SK-N-SH (cell line): ENCODE measurements at regions not wholly inside any gene's neighbourhood (a gene's known extent, or its start where the extent isn't known, plus 50 kb on each side); places are given as distances from the start of the nearest gene placed in this dataset.
"Not testable (repeated sequence)": the region's sequence is repeated elsewhere in the genome, so short reads cannot be mapped to it uniquely, and the experiment has no call there.

Experiments used
- CTCF ChIA-PET: fragments of 300-600, 350-600 bp; formaldehyde crosslinking; extraction: SDS; loops from one replicate; lab custom pipeline; 2021; lab: Yijun Ruan, JAX
- POLR2A ChIA-PET: fragments of 350-600 bp; sonication (Branson Sonifier 250); formaldehyde crosslinking; extraction: SDS; loops from one replicate; lab custom pipeline; 2020; ENCODE audit warnings: antibody characterized with exemption, inconsistent platforms; lab: Yijun Ruan, JAX
- DNase-seq: peaks from one replicate; pipeline ENCODE4 v3.0.0; 2012
- H2AFZ ChIP-seq: fragments of 200-600 bp; sonication (generic); 2 replicates; pipeline ENCODE4 v1.8.1; 2016; ENCODE audit warnings: antibody characterized with exemption, mild to moderate bottlenecking, low read depth
- H3F3A ChIP-seq: fragments of 200-600 bp; sonication (generic); replicated peaks from 2 replicates; pipeline ENCODE3; 2016; ENCODE audit warnings: antibody characterized with exemption, mild to moderate bottlenecking; ENCODE audit not compliant: insufficient read depth
- H3K27ac ChIP-seq, 2 experiments: fragments of 200-500 bp in 1 of 2; fragments of 200-600 bp in 1 of 2; sonication (Bioruptor generic) in 1 of 2; sonication (generic), shearing (Covaris generic) in 1 of 2; 2 replicates each; pipeline versions ENCODE4 v1.5.1 to v1.6.1; 2014 to 2016; ENCODE audit warnings: low read depth in 2 of 2, inconsistent platforms in 1 of 2, low read length in 1 of 2, mild to moderate bottlenecking in 1 of 2, mixed read lengths in 1 of 2
- H3K27me3 ChIP-seq: fragments of 200-600 bp; sonication (generic), shearing (Covaris generic); 2 replicates; pipeline ENCODE4 v1.6.1; 2016; ENCODE audit warnings: mixed run types; ENCODE audit not compliant: insufficient read depth
- H3K36me3 ChIP-seq, 2 experiments: fragments of 200-500 bp in 1 of 2; fragments of 200-600 bp in 1 of 2; sonication (Bioruptor generic) in 1 of 2; sonication (generic) in 1 of 2; replicated peaks in 1 of 2; 2 replicates each; pipeline versions ENCODE3 to v1.5.1; 2014 to 2016; ENCODE audit warnings: low read length in 1 of 2, mild to moderate bottlenecking in 1 of 2; ENCODE audit not compliant: insufficient read depth in 2 of 2, control insufficient read depth in 1 of 2
- H3K4me1 ChIP-seq, 2 experiments: fragments of 200-500 bp in 1 of 2; fragments of 200-600 bp in 1 of 2; sonication (Bioruptor generic) in 1 of 2; sonication (generic), shearing (Covaris generic) in 1 of 2; 2 replicates each; pipeline versions ENCODE4 v1.5.1 to v1.6.1; 2014 to 2016; ENCODE audit warnings: low read depth in 1 of 2, low read length in 1 of 2, mixed run types in 1 of 2; ENCODE audit not compliant: insufficient read depth in 2 of 2, control insufficient read depth in 1 of 2
- H3K4me2 ChIP-seq: fragments of 200-600 bp; sonication (generic), shearing (Covaris generic); 2 replicates; pipeline ENCODE4 v1.6.1; 2017; ENCODE audit warnings: mixed run types
- H3K4me3 ChIP-seq, 2 experiments: fragments of 200-500 bp in 1 of 2; fragments of 200-600 bp in 1 of 2; sonication (Bioruptor generic) in 1 of 2; sonication (generic), shearing (Covaris generic) in 1 of 2; 2 replicates each; pipeline versions ENCODE4 v1.5.1 to v1.8.1; 2014 to 2016; ENCODE audit warnings: low read depth in 2 of 2, inconsistent platforms in 1 of 2, low read length in 1 of 2, mild to moderate bottlenecking in 1 of 2, mixed read lengths in 1 of 2, moderate library complexity in 1 of 2
- H3K79me2 ChIP-seq: fragments of 200-600 bp; sonication (generic); 2 replicates; pipeline ENCODE4 v1.8.1; 2017; ENCODE audit warnings: mild to moderate bottlenecking; ENCODE audit not compliant: insufficient read depth
- H3K9ac ChIP-seq: fragments of 200-600 bp; sonication (generic); 2 replicates; pipeline ENCODE4 v1.6.1; 2017; ENCODE audit warnings: mixed run types
- H3K9me2 ChIP-seq: fragments of 200-600 bp; sonication (generic); 2 replicates; pipeline ENCODE4 v1.6.1; 2017; ENCODE audit warnings: mixed run types
- H3K9me3 ChIP-seq: fragments of 200-600 bp; sonication (generic); 2 replicates; pipeline ENCODE4 v1.6.1; 2017; ENCODE audit warnings: mixed run types, mild to moderate bottlenecking, moderate library complexity
- H4K20me1 ChIP-seq: fragments of 200-600 bp; sonication (generic); 2 replicates; pipeline ENCODE4 v1.6.1; 2017; ENCODE audit warnings: mild to moderate bottlenecking, mixed run types; ENCODE audit not compliant: insufficient read depth
- EP300 ChIP-seq, 2 experiments: IDR thresholded peaks; 2 replicates each; pipeline versions ENCODE4 v1.4.0 to v1.6.1; 2012; ENCODE audit warnings: borderline replicate concordance in 1 of 2, low read depth in 1 of 2, low read length in 1 of 2
- FOSL2 ChIP-seq: IDR thresholded peaks from 2 replicates; pipeline ENCODE4 v1.4.0; 2012; ENCODE audit warnings: low read depth, mild to moderate bottlenecking, moderate library complexity, borderline replicate concordance
- FOXM1 ChIP-seq: IDR thresholded peaks from 2 replicates; pipeline ENCODE4 v1.4.0; 2012; ENCODE audit warnings: low read depth, mild to moderate bottlenecking
- GATA2 ChIP-seq: sonication (generic); formaldehyde crosslinking; IDR thresholded peaks from 2 replicates; pipeline ENCODE4 v1.5.0; 2020; ENCODE audit warnings: mild to moderate bottlenecking, missing genetic modification reagents
- IRF3 ChIP-seq: fragments of 150-350 bp; IDR thresholded peaks from 2 replicates; pipeline ENCODE4 v1.6.1; 2016; ENCODE audit warnings: mild to moderate bottlenecking, low read depth, low read length
- MEF2A ChIP-seq: IDR thresholded peaks from 2 replicates; pipeline ENCODE4 v1.4.0; 2012; ENCODE audit warnings: low read depth, borderline replicate concordance
- RCOR1 ChIP-seq: fragments of 150-350 bp; IDR thresholded peaks from 2 replicates; pipeline ENCODE4 v1.6.1; 2017; ENCODE audit warnings: antibody characterized with exemption, low read length
- REST ChIP-seq: IDR thresholded peaks from 2 replicates; pipeline ENCODE4 v1.6.1; 2012; ENCODE audit warnings: mild to moderate bottlenecking, low read depth, low read length, moderate library complexity
- TAF1 ChIP-seq: IDR thresholded peaks from 2 replicates; pipeline ENCODE4 v1.6.1; 2012; ENCODE audit warnings: low read depth, mild to moderate bottlenecking, low read length, moderate library complexity, borderline replicate concordance
- TEAD4 ChIP-seq: IDR thresholded peaks from 2 replicates; pipeline ENCODE4 v1.4.0; 2012; ENCODE audit warnings: mild to moderate bottlenecking, borderline replicate concordance; ENCODE audit not compliant: insufficient read depth
- WGBS: methylation state at CpG from one replicate; pipeline ENCODE4 v1.1.6; 2017; ENCODE audit warnings: low lambda C conversion rate; 5-methylcytosine and 5-hydroxymethylcytosine counted together
- TF ChIP-seq, protein P1 (sequence below): IDR thresholded peaks from 2 replicates; pipeline ENCODE4 v1.4.0; 2012; ENCODE audit warnings: low read depth, borderline replicate concordance

DNA sequence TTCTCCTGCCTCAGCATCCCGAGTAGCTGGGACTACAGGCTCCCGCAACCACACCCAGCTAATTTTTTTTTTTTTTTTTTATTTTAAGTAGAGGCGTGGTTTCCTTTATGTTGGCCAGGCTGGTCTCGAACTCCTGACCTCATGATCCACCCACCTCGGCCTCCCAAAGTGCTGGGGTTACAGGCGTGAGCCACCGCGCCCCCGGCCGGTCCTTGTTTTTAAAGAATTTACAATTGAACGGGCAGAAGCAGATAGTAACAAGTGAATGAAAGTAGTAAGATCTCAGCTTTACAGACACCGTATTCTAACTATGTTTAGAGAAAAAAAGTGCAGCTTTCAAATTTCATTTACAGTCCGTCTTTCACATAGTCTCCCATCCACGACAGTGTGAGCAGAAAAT is 112.5 kb upstream of the VWC2 start:
- TF ChIP-seq FOXM1 (no peak), IRF3 (no peak), GATA2 (CRISPR knock-in tag) (no peak), TAF1 (no peak), FOSL2 (no peak), RCOR1 (no peak), TEAD4 (no peak), REST (no peak), MEF2A (no peak), EP300 (IDR thresholded peaks at IDR 0.05; ENCODE audit: borderline replicate concordance in 1 of 2, low read depth in 1 of 2, low read length in 1 of 2) (no peak)
- TF ChIP-seq, protein P1, sequence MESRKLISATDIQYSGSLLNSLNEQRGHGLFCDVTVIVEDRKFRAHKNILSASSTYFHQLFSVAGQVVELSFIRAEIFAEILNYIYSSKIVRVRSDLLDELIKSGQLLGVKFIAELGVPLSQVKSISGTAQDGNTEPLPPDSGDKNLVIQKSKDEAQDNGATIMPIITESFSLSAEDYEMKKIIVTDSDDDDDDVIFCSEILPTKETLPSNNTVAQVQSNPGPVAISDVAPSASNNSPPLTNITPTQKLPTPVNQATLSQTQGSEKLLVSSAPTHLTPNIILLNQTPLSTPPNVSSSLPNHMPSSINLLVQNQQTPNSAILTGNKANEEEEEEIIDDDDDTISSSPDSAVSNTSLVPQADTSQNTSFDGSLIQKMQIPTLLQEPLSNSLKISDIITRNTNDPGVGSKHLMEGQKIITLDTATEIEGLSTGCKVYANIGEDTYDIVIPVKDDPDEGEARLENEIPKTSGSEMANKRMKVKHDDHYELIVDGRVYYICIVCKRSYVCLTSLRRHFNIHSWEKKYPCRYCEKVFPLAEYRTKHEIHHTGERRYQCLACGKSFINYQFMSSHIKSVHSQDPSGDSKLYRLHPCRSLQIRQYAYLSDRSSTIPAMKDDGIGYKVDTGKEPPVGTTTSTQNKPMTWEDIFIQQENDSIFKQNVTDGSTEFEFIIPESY = no peak
- H3K9me2 ChIP-seq = no peaks in the 10 kb centered on the region
- H3K27ac ChIP-seq = no peak overlapping the region
- no peaks in the 10 kb centered on the region for H4K20me1 ChIP-seq
- no peaks in the 10 kb centered on the region for H3K9me3 ChIP-seq
- H3K4me1 ChIP-seq = no peaks in the 10 kb centered on the region
- no peak overlapping the region for H3K9ac ChIP-seq
- H3K4me3 ChIP-seq = no peak overlapping the region
- no peaks in the 10 kb centered on the region for H3K27me3 ChIP-seq
- no peaks in the 10 kb centered on the region for H3K36me3 ChIP-seq
- 0 out of 2 replicates have a peak overlapping the region, but pooled peaks have one; percentile 35 for H2AFZ ChIP-seq
- DNase-seq = no peak
- no peaks in the 10 kb centered on the region for H3K79me2 ChIP-seq
- WGBS = 3% methylated on average over 14 of the region's 14 CpGs
- ChIA-PET CTCF (no interaction called here), POLR2A (no interaction called here)
- no peak overlapping the region for H3K4me2 ChIP-seq
- H3F3A ChIP-seq = no peaks in the 10 kb centered on the region

- H3K4me2 ChIP-seq, H4K20me1 ChIP-seq, H3K4me1 ChIP-seq, POLR2A ChIA-PET, H3K27ac ChIP-seq, DNase-seq, H3K79me2 ChIP-seq, H3K9me2 ChIP-seq, H3K9me3 ChIP-seq, H3K4me3 ChIP-seq, H3K36me3 ChIP-seq, H3K9ac ChIP-seq, H3F3A ChIP-seq, H2AFZ ChIP-seq, CTCF ChIA-PET: not testable (repeated sequence)
- 5% methylated on average over 10 of the region's 10 CpGs for WGBS
- H3K27me3 ChIP-seq = peaks cover 11% of the 10 kb centered on the region; the same call in 1 of the 2 replicates
Observed at GRCh38 chr7:49665963-49666362, 107.5 kb upstream of the VWC2 start.
